ENCODE measurements at regions not wholly inside any gene's neighbourhood (a gene's known extent, or its start where the extent isn't known, plus 50 kb on each side); places are given as distances from the start of the nearest gene placed in this dataset.
"Not testable (repeated sequence)": the region's sequence is repeated elsewhere in the genome, so short reads cannot be mapped to it uniquely, and the experiment has no call there.

DNA sequence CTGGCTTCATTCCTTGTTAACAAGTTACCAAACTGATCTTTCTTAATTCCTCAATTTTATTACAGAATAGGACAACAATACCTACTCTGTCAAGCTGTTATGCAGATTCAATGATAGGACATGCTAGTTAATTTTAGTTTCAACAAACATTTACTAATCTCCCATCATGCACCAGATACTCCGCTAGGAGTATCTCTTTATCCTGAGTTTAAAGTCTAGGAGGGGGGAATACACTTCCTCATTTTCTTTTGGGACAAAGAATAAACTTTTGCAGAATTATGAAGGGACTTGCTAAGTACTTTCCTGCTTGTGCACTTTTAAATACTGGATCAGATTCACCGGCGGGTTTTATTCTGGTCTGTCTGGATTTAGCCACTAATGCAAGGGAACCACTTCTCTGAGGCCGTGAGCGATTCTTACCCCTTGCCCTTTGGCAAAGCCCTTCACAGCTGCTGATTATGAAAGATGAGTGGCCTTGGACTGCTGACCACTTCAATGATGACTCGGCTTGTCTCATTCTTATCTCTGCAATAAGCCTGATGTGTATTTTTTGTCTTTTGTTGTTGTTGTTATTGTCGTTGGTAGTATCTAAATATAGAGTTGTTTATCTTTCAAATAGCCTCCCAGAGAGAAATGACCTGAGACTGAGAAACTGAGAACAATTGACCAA, 73.9 kb downstream of the RMI1 start:
- no peak for DNase-seq

DNA sequence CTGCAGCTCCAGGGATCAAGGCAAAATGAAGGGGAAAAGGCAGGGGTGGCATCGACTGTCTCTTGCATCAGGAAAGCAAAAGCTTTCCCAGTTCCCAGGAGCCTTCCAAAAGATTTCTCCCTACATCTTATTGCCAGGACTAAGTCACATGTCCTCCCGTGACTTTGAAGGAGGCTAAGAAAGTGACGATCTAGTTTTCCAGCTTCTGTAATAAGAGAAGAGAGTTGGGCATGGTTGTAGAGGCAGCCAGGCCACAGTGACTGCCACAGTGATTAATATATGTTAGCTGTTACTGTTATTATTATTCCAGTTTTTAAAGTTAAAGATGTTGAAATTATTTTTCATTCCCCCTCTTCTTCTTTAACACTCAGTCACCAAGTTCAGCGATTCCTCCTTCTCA, 77.1 kb downstream of the RMI1 start:
- DNase-seq = no peak

DNA sequence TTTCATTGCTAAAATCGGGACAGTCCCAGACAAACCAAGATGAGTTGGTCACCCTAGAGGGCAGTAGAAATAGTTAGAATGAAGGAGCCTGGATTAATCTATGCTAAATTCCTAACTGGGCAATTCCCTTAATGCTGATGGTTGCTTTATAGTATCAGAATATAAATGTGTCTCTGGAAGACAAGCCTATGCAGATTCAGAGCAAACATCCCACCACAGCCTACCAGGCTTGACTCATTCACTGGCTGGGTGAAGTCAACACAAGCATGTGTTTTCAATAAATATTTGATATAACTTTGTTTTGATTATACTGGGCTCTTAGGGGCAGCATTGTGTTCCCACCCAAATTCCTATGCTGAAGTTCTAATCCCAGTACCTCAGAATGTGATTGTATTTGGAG, 79.3 kb downstream of the RMI1 start:
- no peak for DNase-seq

DNA sequence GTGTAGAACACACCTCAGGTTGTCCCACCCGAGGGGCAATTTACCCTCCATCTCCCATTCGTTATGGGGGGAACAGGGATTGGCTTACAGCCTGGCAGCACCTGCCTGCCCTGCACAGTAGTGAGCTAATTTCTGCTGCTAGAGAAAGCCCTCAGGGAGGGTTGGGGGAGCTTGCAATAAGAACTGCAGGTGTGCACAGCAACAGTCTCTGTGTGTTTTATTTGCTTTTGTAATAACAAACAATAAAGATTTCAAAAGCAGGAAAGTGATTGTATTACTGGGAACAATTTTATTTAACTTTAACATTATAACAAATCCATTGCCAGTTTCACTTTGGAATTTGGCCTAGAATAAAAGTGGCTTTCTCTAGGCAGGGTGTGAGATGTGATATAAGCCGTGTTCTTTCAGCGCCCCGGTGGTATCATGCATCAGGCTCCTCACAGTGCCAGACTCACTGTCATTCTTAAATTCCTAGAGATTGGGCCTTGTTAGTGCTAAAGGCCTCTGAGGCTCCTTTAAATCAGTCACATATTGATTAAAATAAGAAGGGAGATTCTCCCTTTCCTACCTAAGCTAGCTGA, 81.1 kb downstream of the RMI1 start:
- DNase-seq = peak; percentile 52

DNA sequence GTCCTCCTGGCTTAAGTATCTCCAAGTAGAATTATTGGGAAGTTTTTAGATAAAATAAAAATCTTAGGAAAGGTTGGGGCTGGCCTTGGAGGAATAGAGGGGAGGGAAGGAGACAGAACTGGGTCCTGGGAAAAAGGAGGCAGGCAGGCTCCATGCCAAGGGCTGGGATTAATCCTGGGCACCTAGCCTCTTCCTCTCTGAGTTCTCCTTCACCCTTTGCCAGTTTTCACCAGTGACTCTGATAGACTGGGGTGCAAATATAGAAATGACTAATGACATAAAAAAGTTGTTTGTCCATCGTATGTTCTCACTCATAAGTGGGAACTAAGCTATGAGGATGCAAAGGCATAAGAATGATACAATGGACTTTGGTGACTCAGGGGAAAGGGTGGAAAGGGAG, 81.9 kb downstream of the RMI1 start:
- DNase-seq = no peak

DNA sequence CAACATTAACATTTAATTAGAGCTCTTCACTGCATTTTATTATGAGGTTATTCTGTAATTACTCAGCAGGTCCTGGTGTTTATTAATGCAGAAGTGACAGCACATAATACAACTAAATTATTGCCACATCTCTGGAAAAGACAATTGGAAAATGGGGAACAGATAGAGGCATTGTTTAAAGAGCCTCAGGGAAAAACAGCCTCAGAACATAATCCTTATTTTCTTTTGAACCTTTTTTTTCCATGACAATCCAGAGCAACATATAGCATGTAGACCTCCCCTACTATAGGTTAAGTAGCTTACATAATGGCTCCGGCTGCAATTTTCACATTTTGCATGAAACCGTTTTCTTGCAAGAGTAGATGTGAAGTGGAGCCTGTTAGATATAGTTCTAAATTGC, 87.2 kb downstream of the RMI1 start:
- DNase-seq = no peak

DNA sequence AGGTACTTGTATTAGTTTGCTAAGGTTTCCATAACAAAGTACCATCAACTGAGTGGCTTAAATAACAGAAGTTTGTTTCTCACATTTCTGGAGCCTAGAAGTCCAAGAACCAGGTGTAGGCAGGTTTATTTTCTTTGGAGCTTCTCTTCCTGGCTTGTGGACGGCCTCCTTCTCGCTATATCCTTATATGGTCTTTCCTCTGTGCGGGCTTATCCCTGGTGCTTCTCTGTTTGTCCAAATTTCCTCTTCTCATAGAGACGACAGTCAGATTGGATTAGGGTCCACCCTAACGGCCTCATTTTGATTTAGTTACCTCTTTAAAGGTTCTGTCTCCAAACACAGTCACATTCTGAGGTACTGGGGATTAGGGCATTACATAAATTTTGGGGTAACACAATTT, 88.3 kb downstream of the RMI1 start:
- DNase-seq = no peak

DNA sequence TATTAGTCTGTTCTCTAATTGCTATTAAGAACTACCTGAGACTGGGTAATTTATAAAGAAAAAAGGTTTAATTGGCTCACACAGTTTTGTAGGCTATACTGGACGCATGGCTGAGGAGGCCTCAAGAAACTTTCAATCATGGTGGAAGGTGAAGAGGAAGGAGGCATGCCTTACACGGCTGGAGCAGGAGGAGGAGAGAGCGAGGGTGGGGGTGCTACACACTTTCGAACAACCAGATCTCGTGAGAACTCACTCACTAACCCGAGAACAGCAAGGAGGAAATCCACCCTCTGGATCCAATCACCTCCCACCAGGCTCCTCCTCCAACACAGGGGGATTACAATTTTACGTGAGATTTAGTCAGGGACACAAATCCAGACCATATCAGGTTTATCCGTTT, 90.0 kb downstream of the RMI1 start:
- no peak for DNase-seq

DNA sequence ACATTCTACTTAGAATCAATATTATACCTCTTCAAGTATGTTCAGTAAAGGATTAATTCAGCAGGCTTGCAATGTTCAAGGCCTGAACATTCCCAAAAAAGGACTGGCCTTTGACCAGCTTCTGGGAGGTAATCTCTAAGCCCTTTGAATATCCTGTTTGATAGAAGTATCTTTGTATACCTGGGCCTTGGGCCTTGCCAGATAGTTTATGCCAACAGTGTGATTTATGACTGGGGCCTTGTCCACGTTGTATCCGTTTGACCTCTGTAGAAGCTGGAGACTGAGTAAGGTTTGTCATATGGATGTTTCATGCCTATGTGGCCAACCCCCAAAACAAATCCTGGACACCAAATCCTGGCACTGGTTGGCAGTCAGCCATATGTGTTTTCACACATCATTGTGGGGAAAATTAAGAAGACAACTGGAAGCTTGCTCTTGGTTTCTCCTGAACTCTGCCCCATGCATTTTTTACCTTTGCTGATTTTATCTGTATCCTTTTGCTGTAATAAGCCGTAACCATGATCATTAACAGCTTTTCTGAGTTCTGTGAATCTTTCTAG, 92.1 kb downstream of the RMI1 start:
- DNase-seq = no peak

DNA sequence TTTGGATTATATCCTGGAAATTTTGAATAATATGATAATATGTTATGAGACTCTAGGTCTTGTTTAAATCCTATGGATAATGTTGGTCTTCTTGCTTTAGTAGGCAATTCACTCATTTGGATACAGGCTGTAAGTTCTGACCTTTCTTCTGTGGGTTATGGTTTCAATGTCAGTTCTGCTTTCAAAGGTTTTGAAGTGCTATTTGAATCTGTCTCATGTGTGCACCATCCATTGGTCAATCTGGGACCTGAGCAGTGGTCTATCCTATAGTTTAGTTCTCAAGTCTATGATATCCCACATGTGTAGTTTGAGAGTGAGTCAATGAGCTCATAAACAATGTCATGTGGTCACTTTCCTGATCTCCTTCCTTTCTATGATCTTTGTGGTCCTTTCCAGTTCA, 94.4 kb downstream of the RMI1 start:
- no peak for DNase-seq

DNA sequence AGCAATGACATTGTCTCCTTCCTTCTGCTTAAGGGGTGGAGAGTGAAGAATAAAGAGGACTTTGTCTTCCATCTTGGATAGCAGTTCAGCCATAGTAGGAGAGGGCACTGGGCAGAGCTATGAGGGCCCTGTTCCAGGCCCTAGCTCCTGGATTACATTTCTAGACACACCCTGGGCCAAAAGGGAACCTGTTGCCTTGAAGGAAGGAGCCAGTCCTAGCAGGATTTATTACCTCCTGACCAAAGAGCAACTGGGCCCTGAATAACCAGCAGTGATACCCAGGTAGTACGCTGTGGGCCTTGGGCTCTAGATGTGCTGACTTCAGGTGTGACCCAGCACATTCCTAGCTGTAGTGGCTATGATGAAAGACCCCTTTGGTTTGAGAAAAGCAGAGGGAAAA, 95.8 kb downstream of the RMI1 start:
- DNase-seq = no peak

DNA sequence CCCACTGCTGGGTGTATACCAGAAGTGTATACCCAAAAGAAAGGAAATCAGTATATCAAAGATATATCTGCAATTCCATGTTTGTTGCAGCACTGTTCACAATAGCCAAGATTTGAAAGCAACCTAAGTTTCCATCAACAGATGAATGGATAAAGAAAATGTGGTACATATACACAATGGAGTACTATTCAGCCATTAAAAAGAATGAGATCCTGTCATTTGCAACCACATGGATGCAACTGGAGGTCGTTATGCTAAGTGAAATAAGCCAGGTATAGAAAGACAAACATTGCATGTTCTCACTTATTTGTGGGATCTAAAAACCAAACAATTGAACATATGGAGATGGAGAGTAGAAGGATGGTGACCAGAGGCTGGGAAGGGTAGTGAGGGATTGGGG, 97.2 kb downstream of the RMI1 start:
- DNase-seq = not testable (repeated sequence)

DNA sequence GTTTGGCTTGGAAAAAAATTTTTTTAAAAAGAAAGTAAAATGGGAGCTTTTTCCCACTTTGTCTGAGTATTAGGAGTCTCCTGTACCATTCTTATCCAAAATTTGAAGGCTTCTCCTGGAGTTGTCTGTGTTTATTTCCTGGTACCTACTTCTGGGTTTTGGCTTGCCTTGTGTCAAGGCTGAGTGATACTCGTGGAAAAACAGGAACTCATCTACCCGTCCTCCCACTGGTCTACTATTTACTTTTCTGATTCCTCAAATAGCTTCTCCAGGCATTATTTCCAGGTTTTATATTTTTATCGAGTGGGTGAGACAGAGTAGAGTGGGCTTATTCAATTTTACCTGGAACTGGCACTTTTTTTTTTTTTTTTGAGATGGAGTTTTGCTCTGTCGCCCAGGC, 99.4 kb downstream of the RMI1 start:
- no peak for DNase-seq

DNA sequence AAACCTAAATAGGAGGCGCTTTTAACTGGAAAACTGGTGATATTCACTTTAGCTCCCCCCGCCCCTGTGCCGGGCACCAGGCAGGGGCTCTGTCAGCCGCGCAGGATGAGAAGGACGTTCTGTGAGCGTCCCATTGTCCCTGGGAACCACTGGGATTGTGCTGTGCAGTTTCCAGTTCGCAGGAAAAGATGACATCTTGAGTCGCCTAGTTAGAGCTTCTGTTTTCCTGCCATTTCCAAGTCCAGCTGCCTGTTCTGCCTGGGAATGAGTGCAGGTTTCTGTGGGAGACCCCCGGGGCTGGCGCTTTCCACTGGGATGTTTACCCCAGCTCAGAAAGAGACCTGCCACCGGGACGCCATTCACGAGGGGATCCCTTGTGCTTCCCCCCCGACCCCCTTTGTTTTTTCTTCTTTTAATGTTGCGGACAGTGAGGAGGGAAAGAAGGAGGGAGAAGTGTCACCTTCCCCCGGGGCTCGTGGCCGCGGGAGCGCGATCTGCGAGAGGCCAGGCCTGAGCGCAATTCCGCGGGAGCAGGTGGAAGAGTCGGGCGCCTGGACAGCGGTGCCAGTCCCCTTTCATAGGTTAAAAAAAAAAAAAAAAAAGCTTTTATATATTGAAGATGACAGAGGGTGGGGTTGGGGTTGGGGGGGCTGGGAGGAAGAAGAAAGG, 121.5 kb downstream of the RMI1 start:
- no peak for DNase-seq

DNA sequence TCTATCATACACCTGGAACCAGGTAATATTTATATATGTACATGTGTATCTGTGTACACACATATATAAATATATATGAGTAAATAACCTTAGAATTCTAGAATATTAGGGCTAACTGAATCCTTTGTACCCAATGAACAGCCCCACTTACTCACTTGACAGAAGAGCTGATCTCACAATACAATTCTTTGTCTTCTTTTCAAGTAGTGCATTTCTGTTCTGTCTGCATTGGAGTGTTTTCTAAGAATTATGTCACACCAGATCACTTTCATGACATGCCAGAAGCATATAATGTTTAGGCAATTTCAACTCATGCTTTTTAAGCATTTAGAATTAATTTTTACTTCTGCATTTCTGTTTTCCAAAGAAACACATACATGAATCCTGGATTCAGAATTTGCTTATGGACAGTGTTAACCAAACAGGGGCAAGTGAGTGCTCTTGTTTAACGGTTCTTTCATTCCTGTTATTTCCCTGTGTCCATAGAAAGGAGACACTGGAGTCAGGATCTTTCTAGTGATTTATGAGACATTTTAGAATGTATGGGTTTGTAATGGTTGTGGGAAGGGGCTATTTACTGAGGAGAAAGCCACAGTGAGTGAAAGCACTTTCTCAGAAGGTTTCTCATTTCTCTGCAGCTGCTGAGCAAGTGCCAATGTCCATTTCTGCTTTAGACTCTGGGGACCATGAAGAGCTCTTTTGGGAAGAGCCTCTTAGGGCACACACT, 123.2 kb downstream of the RMI1 start:
- no peak for DNase-seq

DNA sequence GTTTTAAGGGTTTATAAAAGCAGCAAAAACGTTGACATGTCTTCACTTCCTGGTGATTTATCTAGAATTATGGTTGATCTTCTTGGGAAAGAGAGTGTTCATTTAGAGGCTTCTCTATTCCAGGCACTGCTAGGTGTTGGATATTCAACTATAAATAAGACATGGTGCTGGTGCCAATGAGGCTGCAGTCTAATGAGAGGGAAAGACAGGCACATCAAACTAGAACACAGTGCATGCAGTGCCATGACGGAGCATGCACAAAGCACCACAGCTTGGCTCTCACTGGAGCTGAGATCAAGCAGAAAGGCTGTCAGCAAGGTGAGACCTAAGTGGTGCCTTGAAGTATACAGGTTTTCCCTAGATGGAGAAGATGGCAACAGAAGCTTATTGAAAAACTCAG, 126.5 kb downstream of the RMI1 start:
- DNase-seq = no peak

DNA sequence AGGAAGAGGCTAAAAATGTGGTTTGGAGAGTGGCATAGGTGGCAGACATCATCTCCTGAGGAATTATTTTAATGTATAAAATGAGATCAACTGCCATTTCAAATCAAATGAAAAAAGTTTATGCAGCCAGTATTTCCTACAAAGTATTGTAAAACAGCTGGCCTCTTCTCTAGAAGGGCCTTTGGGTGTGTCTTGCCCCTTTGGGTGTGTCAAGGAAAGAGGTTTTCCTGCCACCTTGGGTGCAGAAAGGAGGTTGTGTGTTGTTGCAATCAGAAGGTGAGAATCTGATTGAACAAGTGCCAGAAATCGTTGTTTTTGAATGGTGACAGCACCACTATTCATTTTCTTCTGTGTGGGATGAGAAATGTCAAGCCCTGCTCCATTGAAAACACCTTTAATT, 127.4 kb downstream of the RMI1 start:
- DNase-seq = no peak

DNA sequence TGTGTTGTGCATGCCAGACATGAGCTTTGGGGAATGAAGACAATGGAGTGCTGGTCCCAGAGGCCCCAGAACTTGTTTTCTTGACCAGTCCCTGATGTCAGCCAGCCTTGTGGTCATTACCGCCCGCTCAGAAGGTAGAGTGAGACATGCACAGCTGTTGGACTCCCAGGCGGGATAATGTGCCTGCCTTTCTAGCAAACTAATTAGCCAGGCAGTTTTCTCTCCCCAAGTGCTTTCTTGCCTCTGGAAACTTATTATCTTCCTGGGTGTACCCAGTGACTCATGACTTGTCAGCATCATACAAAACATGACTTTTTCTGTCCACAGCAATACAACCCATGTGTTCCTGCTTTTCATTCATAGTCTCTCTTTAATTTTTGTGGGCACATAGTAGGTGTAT, 131.1 kb downstream of the RMI1 start:
- no peak for DNase-seq

DNA sequence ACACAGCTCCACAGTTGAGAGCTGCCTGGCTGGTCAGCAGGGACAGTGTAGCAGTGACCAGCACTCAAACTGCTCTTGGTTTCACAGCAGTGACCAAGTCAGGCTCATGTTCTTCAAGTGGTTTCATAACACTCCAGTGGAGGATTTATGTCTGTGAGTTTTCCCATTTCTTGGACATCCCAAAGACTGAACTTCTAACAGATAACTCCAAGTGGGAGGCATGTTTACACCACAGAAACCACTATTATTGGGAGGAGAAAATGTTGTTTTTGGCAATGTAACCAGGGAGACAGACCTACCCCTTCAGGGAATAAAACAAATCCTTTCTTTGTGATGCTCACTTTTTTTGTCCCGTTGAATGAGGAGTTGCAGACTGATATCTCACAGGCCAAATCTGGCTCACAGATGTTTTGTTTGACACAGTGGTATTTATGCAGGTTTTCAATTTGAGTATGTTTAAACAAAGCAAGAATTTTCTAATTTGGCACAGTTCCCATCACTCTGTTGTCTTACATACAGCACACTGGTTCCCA, 141.5 kb downstream of the RMI1 start:
- peak; percentile 59 for DNase-seq

DNA sequence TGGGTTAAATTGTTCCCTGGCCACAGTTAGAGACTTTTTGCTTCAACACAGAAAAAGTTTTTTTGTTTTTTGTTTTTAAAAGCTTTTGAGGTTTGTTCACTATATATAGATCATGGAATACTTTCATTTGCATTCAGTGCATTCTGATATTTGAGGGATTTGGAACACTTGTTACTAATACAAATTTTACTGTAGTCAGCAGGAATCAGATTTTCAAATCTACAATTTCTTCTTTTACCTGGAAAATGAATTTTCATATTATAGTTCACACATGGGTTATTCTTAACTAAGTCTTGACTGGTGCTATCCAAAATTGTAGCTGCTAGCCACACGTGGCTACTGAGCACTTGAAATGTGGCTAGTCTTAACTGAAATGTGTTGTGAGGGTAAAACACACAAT, 142.0 kb downstream of the RMI1 start:
- no peak for DNase-seq

DNA sequence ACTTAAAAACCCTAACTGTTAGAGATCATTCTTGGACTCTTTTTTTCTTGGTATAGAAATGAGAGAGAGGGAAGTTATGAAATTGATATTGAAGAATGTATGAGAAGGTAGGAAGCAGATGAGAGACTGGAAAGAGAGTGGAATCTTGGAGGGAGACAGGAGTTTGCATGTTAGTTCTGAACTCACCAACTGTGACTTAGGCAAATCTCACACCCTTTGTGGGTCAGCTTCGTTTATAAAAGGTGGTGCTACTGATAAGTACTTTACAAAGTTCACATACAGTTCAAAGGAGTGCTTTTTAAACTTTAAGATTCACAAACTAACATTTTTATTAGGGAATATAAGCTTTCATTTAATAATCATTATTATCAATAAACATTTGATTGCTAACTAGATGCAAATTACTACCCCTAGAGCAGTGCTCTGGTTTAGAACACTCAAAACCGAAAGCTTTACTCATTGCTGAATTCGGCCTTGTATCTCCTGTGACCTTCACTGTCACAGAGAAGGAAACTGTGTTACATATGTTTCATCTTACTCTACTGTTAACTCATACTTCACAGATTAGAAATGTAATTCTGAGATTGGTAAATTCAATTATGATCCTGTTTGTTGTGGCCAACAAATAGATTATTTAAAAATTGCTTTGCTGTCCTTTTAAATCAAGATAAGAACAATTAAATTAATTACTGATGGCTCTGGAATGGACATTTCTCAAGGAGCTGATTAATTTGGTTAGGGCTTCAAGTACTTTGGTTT, 143.2 kb downstream of the RMI1 start:
- no peak for DNase-seq

DNA sequence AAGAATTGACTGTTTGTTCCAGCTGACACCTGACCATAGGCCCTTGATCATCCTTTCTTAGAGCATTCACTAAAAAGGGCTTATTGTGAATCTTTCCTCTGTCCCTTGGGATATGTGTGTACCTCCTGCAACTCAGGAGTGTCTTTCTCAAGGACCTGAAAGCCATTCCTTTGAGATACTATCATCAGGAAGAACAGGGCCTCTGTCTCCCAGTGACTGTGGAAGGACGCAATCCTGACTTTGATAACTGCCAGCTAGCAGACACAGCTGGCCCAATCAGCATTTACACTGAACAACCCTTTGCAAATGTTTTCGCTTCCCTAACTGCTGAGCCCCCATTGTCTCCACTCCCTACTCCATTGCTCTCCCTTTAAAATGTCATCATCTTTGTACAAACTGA, 144.4 kb downstream of the RMI1 start:
- DNase-seq = no peak

DNA sequence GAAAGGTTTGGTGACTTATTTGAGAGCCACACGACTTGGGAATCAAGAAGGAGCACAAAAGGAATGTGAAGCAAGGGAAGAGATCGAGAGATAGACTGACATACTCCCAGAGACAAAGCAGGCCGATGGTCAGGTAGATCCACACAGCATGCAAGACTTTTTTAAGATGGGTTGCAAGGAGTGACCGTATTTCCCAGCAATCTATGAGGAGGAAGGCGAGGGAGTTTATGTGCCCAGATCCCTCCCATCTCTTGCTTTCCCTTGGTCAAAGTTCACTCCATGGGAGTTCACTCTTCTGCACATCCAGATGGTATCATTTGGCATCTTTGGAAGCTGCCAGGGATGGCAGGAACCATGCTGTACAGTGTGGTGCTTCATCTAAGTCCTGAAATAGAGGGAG, 148.9 kb downstream of the RMI1 start:
- no peak for DNase-seq
